ENCODE measurements at regions not wholly inside any gene's neighbourhood (a gene's known extent, or its start where the extent isn't known, plus 50 kb on each side); places are given as distances from the start of the nearest gene placed in this dataset.

DNA sequence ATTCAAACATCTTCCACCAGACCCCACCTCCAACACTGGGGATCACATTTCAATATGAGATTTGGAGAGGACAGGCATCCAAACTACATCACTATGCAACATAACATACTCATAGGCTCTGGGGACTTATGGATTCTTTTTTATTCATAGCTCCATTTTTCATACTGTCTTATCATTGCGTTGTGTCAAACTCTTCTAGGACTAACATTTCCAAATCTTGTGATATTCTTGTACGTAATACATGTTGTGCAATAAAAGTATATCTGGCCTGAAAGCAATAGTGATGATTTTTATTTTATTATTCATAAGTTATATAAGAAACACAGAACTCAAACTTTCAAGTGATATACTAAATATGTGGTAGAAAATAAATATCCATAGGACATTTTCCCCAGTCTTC is 60.6 kb upstream of the ACTR3 start:
- BruUV-seq (replicated peaks): no TSS peak
- H3K4me1 Mint-ChIP-seq (ENCODE audit: low read depth, unreplicated experiment): peaks cover 44% of the 10 kb centered on the region
- peaks cover 7% of the 10 kb centered on the region for H3K9me3 Mint-ChIP-seq (ENCODE audit: unreplicated experiment)
- H3K4me3 Mint-ChIP-seq (ENCODE audit: unreplicated experiment): no peak overlapping the region
- H3K4me1 ChIP-seq: peaks cover 65% of the 10 kb centered on the region
- intact Hi-C loops (cut with micrococcal nuclease; ENCODE audit: unreplicated experiment): no loop called here
- no peak overlapping the region for H3K4me3 ChIP-seq (ENCODE audit: low read depth, low read length)
- peaks cover 8% of the 10 kb centered on the region; the same call in 1 of the 2 replicates for H3K9me3 ChIP-seq
- POLR2A ChIA-PET: no interaction called here
- TF ChIP-seq, protein P1, sequence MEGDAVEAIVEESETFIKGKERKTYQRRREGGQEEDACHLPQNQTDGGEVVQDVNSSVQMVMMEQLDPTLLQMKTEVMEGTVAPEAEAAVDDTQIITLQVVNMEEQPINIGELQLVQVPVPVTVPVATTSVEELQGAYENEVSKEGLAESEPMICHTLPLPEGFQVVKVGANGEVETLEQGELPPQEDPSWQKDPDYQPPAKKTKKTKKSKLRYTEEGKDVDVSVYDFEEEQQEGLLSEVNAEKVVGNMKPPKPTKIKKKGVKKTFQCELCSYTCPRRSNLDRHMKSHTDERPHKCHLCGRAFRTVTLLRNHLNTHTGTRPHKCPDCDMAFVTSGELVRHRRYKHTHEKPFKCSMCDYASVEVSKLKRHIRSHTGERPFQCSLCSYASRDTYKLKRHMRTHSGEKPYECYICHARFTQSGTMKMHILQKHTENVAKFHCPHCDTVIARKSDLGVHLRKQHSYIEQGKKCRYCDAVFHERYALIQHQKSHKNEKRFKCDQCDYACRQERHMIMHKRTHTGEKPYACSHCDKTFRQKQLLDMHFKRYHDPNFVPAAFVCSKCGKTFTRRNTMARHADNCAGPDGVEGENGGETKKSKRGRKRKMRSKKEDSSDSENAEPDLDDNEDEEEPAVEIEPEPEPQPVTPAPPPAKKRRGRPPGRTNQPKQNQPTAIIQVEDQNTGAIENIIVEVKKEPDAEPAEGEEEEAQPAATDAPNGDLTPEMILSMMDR (IDR thresholded peaks at IDR 0.05; ENCODE audit: insufficient read depth in 1 of 2, low read depth in 1 of 2, low read length in 1 of 2, severe bottlenecking in 1 of 2, unreplicated experiment in 1 of 2): no peak
- no peaks in the 10 kb centered on the region for H3K27me3 ChIP-seq (replicated peaks; ENCODE audit: control insufficient read depth, insufficient read depth, low read length)
- DNase-seq: no peak
- H3K36me3 ChIP-seq (ENCODE audit: control insufficient read depth, insufficient read depth, low read length): no peaks in the 10 kb centered on the region
- H3K27me3 Mint-ChIP-seq (ENCODE audit: insufficient read depth, unreplicated experiment): no peaks in the 10 kb centered on the region
- H3K27ac Mint-ChIP-seq (ENCODE audit: unreplicated experiment): peak overlapping the region; percentile 92
- H3K36me3 Mint-ChIP-seq (ENCODE audit: insufficient read depth, unreplicated experiment): peaks cover 24% of the 10 kb centered on the region
- CTCF ChIA-PET: no interaction called here

DNA sequence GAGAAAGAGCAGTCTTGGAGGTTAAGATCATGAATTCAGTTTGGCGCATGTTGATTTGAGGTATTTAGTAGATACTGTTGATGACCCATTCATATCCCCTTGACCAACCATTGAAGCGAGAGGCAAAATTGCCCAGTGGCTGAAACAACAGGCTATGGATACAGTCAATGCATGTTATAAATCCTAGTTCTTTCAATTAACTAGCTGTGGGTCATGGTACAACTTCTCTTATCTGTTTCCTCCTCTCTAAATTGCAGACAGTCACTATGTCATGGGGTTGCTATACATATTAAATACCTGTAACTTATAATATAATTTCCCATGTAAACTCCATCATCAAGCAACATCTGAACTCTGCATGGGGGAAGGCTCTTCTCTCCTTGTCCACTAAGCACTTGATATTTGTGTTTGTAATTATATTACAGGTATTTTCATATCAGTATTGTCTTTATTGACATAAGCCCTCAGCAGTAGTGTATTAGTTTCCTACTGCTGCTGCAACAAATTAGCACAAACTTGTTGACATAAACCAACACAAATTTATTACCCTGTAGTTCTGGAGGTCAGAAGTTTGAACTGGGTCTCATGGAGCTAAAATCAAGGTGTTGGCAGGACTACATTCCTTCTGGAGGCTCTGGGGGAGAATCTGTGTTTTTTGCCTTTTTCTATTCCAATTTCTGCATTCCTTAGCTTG is 61.7 kb upstream of the ACTR3 start:
- H3K36me3 Mint-ChIP-seq (ENCODE audit: insufficient read depth, unreplicated experiment): peaks cover 24% of the 10 kb centered on the region
- ChIA-PET CTCF (no interaction called here), POLR2A (no interaction called here)
- H3K9me3 Mint-ChIP-seq (ENCODE audit: unreplicated experiment): peaks cover 7% of the 10 kb centered on the region
- intact Hi-C loops (cut with micrococcal nuclease; ENCODE audit: unreplicated experiment): no loop called here
- H3K4me1 ChIP-seq: peaks cover 59% of the 10 kb centered on the region
- no peak overlapping the region for H3K4me3 ChIP-seq (ENCODE audit: low read depth, low read length)
- no TSS peak for BruUV-seq (replicated peaks)
- peaks cover 51% of the 10 kb centered on the region for H3K4me1 Mint-ChIP-seq (ENCODE audit: low read depth, unreplicated experiment)
- H3K4me3 Mint-ChIP-seq (ENCODE audit: unreplicated experiment): peak overlapping the region; percentile 39
- no peaks in the 10 kb centered on the region for H3K36me3 ChIP-seq (ENCODE audit: control insufficient read depth, insufficient read depth, low read length)
- H3K27me3 ChIP-seq (replicated peaks; ENCODE audit: control insufficient read depth, insufficient read depth, low read length): no peaks in the 10 kb centered on the region
- TF ChIP-seq, protein P1 (IDR thresholded peaks at IDR 0.05; ENCODE audit: insufficient read depth in 1 of 2, low read depth in 1 of 2, low read length in 1 of 2, severe bottlenecking in 1 of 2, unreplicated experiment in 1 of 2): no peak
- peaks cover 8% of the 10 kb centered on the region; the same call in 1 of the 2 replicates for H3K9me3 ChIP-seq
- no peaks in the 10 kb centered on the region for H3K27me3 Mint-ChIP-seq (ENCODE audit: insufficient read depth, unreplicated experiment)
- no peak for DNase-seq
- H3K27ac Mint-ChIP-seq (ENCODE audit: unreplicated experiment): peak overlapping the region; percentile 92

DNA sequence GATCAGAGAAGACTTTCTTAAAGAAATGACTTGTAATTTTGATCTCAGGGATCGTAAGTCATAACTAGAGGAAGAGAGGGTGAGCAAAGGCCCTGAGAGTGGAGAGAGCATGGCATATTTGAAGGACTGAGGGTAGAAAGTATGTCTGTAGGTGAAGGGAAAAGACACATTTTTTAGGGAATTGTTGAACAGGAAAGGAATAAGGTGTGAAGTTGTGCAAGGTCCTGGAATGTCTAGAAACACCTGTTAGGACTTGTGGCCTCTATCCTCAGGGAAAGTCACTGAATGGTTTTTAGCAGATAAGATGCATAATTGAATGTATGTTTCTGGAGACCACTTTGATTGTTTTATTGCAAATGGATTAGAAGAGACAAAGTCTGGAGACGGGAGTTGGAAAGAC is 62.5 kb upstream of the ACTR3 start:
- H3K27me3 Mint-ChIP-seq (ENCODE audit: insufficient read depth, unreplicated experiment): no peaks in the 10 kb centered on the region

More for the DNA sequence above, 62.5 kb upstream of the ACTR3 start:
- BruUV-seq (replicated peaks): no TSS peak
- H3K9me3 ChIP-seq: peaks cover 8% of the 10 kb centered on the region; the same call in 1 of the 2 replicates
- TF ChIP-seq, protein P1 (IDR thresholded peaks at IDR 0.05; ENCODE audit: insufficient read depth in 1 of 2, low read depth in 1 of 2, low read length in 1 of 2, severe bottlenecking in 1 of 2, unreplicated experiment in 1 of 2): no peak
- POLR2A ChIA-PET: interaction anchor here (1.0 to 1.4 kb wide), 3 partner anchors 9 to 71 kb away, joined by 3 to 9 read pairs (median 6); partner anchors contain the start of gene SLC35F5
- CTCF ChIA-PET: no interaction called here
- H3K4me3 ChIP-seq (ENCODE audit: low read depth, low read length): no peak overlapping the region
- H3K36me3 ChIP-seq (ENCODE audit: control insufficient read depth, insufficient read depth, low read length): no peaks in the 10 kb centered on the region
- Mint-ChIP-seq H3K9me3 (ENCODE audit: unreplicated experiment) (peaks cover 7% of the 10 kb centered on the region), H3K36me3 (ENCODE audit: insufficient read depth, unreplicated experiment) (peaks cover 24% of the 10 kb centered on the region), H3K4me1 (ENCODE audit: low read depth, unreplicated experiment) (peaks cover 51% of the 10 kb centered on the region), H3K27ac (ENCODE audit: unreplicated experiment) (peak overlapping the region; percentile 92), H3K4me3 (ENCODE audit: unreplicated experiment) (peak overlapping the region; percentile 39)
- peaks cover 54% of the 10 kb centered on the region for H3K4me1 ChIP-seq
- H3K27me3 ChIP-seq (replicated peaks; ENCODE audit: control insufficient read depth, insufficient read depth, low read length): no peaks in the 10 kb centered on the region
- peak in 1 of 2 experiments; percentile 37 for DNase-seq
- intact Hi-C loops (cut with micrococcal nuclease; ENCODE audit: unreplicated experiment): loop anchor here (1.0 to 2.0 kb wide), 3 partner anchors 51 to 71 kb away; partner anchors contain the start of gene SLC35F5

Measured in Caco-2 (cell line).